H9 (cell line): ENCODE measurements at regions not wholly inside any gene's neighbourhood (a gene's known extent, or its start where the extent isn't known, plus 50 kb on each side); places are given as distances from the start of the nearest gene placed in this dataset.
"Not testable (repeated sequence)": the region's sequence is repeated elsewhere in the genome, so short reads cannot be mapped to it uniquely, and the experiment has no call there.

Experiments
- DNase-seq: peaks from one replicate; pipeline ENCODE4 v3.0.0-alpha.2; 2017
- H2AFZ ChIP-seq: one replicate; pipeline ENCODE4 v1.6.1; 2013; ENCODE audit warnings: mild to moderate bottlenecking, low read length, control low read depth, moderate library complexity
- H2AK5ac ChIP-seq: 2 replicates; pipeline ENCODE4 v1.6.1; 2013; ENCODE audit warnings: low read length, control low read depth, mixed read lengths; ENCODE audit not compliant: insufficient read length
- H2BK120ac ChIP-seq: one replicate; pipeline ENCODE4 v1.6.1; 2013; ENCODE audit warnings: low read depth, mild to moderate bottlenecking, low read length, control low read depth, inconsistent platforms; ENCODE audit not compliant: poor library complexity, severe bottlenecking
- H2BK12ac ChIP-seq: 2 replicates; pipeline ENCODE4 v1.6.1; 2013; ENCODE audit warnings: low read length, control low read depth, mixed read lengths, low read depth; ENCODE audit not compliant: insufficient read length
- H2BK15ac ChIP-seq: 2 replicates; pipeline ENCODE4 v1.6.1; 2013; ENCODE audit warnings: low read depth, low read length, control low read depth
- H2BK20ac ChIP-seq: one replicate; pipeline ENCODE4 v1.6.1; 2013; ENCODE audit warnings: low read depth, mild to moderate bottlenecking, low read length, control low read depth, inconsistent platforms; ENCODE audit not compliant: poor library complexity, severe bottlenecking
- H2BK5ac ChIP-seq: 2 replicates; pipeline ENCODE4 v1.6.1; 2013; ENCODE audit warnings: low read length, control low read depth, mixed read lengths; ENCODE audit not compliant: insufficient read length
- H3K14ac ChIP-seq: 2 replicates; pipeline ENCODE4 v1.6.1; 2013; ENCODE audit warnings: low read length, control low read depth; ENCODE audit not compliant: insufficient read depth
- H3K18ac ChIP-seq: 2 replicates; pipeline ENCODE4 v1.6.1; 2013; ENCODE audit warnings: low read depth, mild to moderate bottlenecking, mixed read lengths, low read length, control low read depth; ENCODE audit not compliant: insufficient read length
- H3K23ac ChIP-seq: 2 replicates; pipeline ENCODE4 v1.6.1; 2013; ENCODE audit warnings: low read length, control low read depth, mixed read lengths, low read depth; ENCODE audit not compliant: insufficient read length
- H3K23me2 ChIP-seq: 2 replicates; pipeline ENCODE4 v1.6.1; 2013; ENCODE audit warnings: low read depth, mild to moderate bottlenecking, mixed read lengths, low read length, control low read depth; ENCODE audit not compliant: insufficient read length, poor library complexity, severe bottlenecking
- H3K27ac ChIP-seq: 2 replicates; pipeline ENCODE4 v1.5.1; 2013; ENCODE audit warnings: low read length, control low read depth, mixed read lengths, low read depth; ENCODE audit not compliant: insufficient read length
- H3K27me3 ChIP-seq: 2 replicates; pipeline ENCODE4 v1.6.1; 2013; ENCODE audit warnings: low read length, control low read depth, inconsistent platforms; ENCODE audit not compliant: insufficient read depth
- H3K4ac ChIP-seq: 2 replicates; pipeline ENCODE4 v1.6.1; 2013; ENCODE audit warnings: low read depth, mild to moderate bottlenecking, control low read depth, inconsistent platforms, low read length, moderate library complexity
- H3K4me1 ChIP-seq: 2 replicates; pipeline ENCODE4 v1.6.1; 2013; ENCODE audit warnings: low read length, control low read depth, inconsistent platforms; ENCODE audit not compliant: insufficient read depth
- H3K4me2 ChIP-seq: 2 replicates; pipeline ENCODE4 v1.6.1; 2013; ENCODE audit warnings: low read length, control low read depth, mixed read lengths; ENCODE audit not compliant: insufficient read length, insufficient read depth
- H3K56ac ChIP-seq: 2 replicates; pipeline ENCODE4 v1.6.1; 2013; ENCODE audit warnings: low read depth, mild to moderate bottlenecking, mixed read lengths, low read length, control low read depth; ENCODE audit not compliant: insufficient read length
- H3K79me1 ChIP-seq: 2 replicates; pipeline ENCODE4 v1.6.1; 2013; ENCODE audit warnings: low read depth, mild to moderate bottlenecking, moderate library complexity, low read length, control low read depth, inconsistent platforms; ENCODE audit not compliant: insufficient read depth, poor library complexity, severe bottlenecking
- H3K79me2 ChIP-seq: 2 replicates; pipeline ENCODE4 v1.6.1; 2013; ENCODE audit warnings: low read length, control low read depth, inconsistent platforms; ENCODE audit not compliant: insufficient read depth
- H3K9ac ChIP-seq: 2 replicates; pipeline ENCODE4 v1.6.1; 2013; ENCODE audit warnings: low read length, control low read depth, mixed read lengths; ENCODE audit not compliant: insufficient read length; ENCODE audit errors: extremely low read depth
- H3K9me3 ChIP-seq: one replicate; pipeline ENCODE4 v1.6.1; 2013; ENCODE audit warnings: low read depth, low read length, inconsistent platforms; ENCODE audit not compliant: control insufficient read depth
- H3T11ph ChIP-seq: one replicate; pipeline ENCODE4 v1.6.1; 2013; ENCODE audit warnings: mild to moderate bottlenecking, low read length, control low read depth, inconsistent platforms
- H4K20me1 ChIP-seq: one replicate; pipeline ENCODE4 v1.6.1; 2013; ENCODE audit not compliant: control insufficient read depth, insufficient read length, insufficient read depth
- H4K5ac ChIP-seq: 2 replicates; pipeline ENCODE4 v1.6.1; 2013; ENCODE audit warnings: low read depth, mild to moderate bottlenecking, mixed read lengths, low read length, control low read depth; ENCODE audit not compliant: insufficient read length
- H4K8ac ChIP-seq: replicated peaks from 2 replicates; pipeline ENCODE4 v1.6.1; 2013; ENCODE audit warnings: low read length, control low read depth, mixed read lengths, low read depth; ENCODE audit not compliant: insufficient read length
- H4K91ac ChIP-seq: 2 replicates; pipeline ENCODE4 v1.6.1; 2013; ENCODE audit warnings: low read depth, mild to moderate bottlenecking, moderate library complexity, mixed read lengths, low read length, control low read depth; ENCODE audit not compliant: insufficient read length
- H3K27ac Mint-ChIP-seq, 3 experiments: 2 replicates in 2 of 3; 3 replicates in 1 of 3; pipeline ENCODE4 v1.8.0; 2020 to 2021; ENCODE audit warnings: mixed read lengths in 3 of 3, mild to moderate bottlenecking in 1 of 3, moderate library complexity in 1 of 3
- H3K27me3 Mint-ChIP-seq: 2 replicates; pipeline ENCODE4 v1.8.0; 2021; ENCODE audit warnings: low read depth, mild to moderate bottlenecking, moderate library complexity, mixed read lengths
- H3K36me3 Mint-ChIP-seq, 3 experiments: 2 replicates in 2 of 3; 3 replicates in 1 of 3; pipeline ENCODE4 v1.8.0; 2020 to 2021; ENCODE audit warnings: low read depth in 3 of 3, mixed read lengths in 3 of 3; ENCODE audit not compliant: insufficient read depth in 1 of 3
- H3K4me1 Mint-ChIP-seq, 2 experiments: 2 replicates each; pipeline ENCODE4 v1.8.0; 2020; ENCODE audit warnings: mixed read lengths in 2 of 2
- H3K4me3 Mint-ChIP-seq, 2 experiments: 2 replicates in 1 of 2; 3 replicates in 1 of 2; pipeline ENCODE4 v1.8.0; 2020 to 2021; ENCODE audit warnings: mild to moderate bottlenecking in 2 of 2, mixed read lengths in 2 of 2, moderate library complexity in 1 of 2
- H3K9me3 Mint-ChIP-seq, 2 experiments: 2 replicates in 1 of 2; 3 replicates in 1 of 2; pipeline ENCODE4 v1.8.0; 2020; ENCODE audit warnings: mild to moderate bottlenecking in 2 of 2, mixed read lengths in 2 of 2, moderate library complexity in 1 of 2
- WGBS: extraction: QIAGEN DNeasy Blood & Tissue Kit; methylation state at CpG from one replicate; pipeline ENCODE4 v1.1.7; 2013; ENCODE audit warnings: missing lambda C conversion rate, low lambda C conversion rate, mixed read lengths; ENCODE audit not compliant: insufficient read length; ENCODE audit errors: extremely low coverage; 5-methylcytosine and 5-hydroxymethylcytosine counted together
- TF ChIP-seq, protein P1 (sequence below): fragments of 200-600 bp; sonication (generic); conservative IDR thresholded peaks from 3 replicates; pipeline ENCODE4 v1.8.0; 2021; ENCODE audit warnings: antibody characterized with exemption, mild to moderate bottlenecking

DNA sequence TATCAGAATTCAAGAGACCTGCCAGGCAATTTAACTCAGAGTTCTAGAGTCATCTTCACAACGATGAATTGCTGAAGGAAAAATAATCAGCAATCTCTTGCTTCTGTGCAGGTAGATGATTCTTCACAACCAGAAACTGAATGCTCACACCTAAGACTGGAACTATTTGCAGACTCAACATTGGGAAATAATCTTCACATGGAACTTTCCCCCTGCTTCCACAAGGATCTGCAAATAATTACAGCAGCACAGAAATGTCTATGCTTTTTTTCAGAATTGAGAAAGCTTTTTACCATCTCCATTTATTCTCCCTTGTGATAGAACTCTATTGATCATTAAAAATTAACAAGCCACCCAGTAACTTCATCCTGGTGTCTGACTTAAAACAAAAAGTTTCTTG lies 282.8 kb downstream of the AHR start:
- Histone ChIP-seq H2AK5ac (no peak overlapping the region), H3K18ac (no peak overlapping the region), H2BK120ac (no peak overlapping the region), H3K79me1 (no peaks in the 10 kb centered on the region), H4K8ac (no peak overlapping the region), H3K4me1 (no peaks in the 10 kb centered on the region), H4K91ac (no peak overlapping the region), H2BK5ac (no peak overlapping the region), H3K56ac (no peak overlapping the region), H4K5ac (no peak overlapping the region), H4K20me1 (no peaks in the 10 kb centered on the region), H3K4ac (no peak overlapping the region), H2BK15ac (no peak overlapping the region), H3K79me2 (no peaks in the 10 kb centered on the region), H3K14ac (no peak overlapping the region), H2BK20ac (no peak overlapping the region), H3K9me3 (no peaks in the 10 kb centered on the region), H3K27me3 (no peaks in the 10 kb centered on the region), H2AFZ (no peak overlapping the region), H3K23ac (no peak overlapping the region), H3K23me2 (no peaks in the 10 kb centered on the region), H3T11ph (no peak overlapping the region), H3K27ac (no peak overlapping the region), H2BK12ac (no peak overlapping the region), H3K4me2 (no peak overlapping the region), H3K9ac (no peak overlapping the region)
- no CpG with 5 or more reads among the region's 1 CpG for WGBS
- Mint-ChIP-seq H3K4me1 (no peaks in the 10 kb centered on the region), H3K27me3 (peaks cover 3% of the 10 kb centered on the region; the same call in 1 of the 2 replicates), H3K4me3 (no peak overlapping the region), H3K36me3 (peaks cover 0 to 16% (median 3%) of the 10 kb centered on the region in 3 experiments; a peak in 4 of 7 replicates), H3K27ac (no peak overlapping the region), H3K9me3 (peaks cover 18 to 20% of the 10 kb centered on the region in 2 experiments; a peak in 4 of 5 replicates)
- no peak for DNase-seq
- TF ChIP-seq, protein P1, sequence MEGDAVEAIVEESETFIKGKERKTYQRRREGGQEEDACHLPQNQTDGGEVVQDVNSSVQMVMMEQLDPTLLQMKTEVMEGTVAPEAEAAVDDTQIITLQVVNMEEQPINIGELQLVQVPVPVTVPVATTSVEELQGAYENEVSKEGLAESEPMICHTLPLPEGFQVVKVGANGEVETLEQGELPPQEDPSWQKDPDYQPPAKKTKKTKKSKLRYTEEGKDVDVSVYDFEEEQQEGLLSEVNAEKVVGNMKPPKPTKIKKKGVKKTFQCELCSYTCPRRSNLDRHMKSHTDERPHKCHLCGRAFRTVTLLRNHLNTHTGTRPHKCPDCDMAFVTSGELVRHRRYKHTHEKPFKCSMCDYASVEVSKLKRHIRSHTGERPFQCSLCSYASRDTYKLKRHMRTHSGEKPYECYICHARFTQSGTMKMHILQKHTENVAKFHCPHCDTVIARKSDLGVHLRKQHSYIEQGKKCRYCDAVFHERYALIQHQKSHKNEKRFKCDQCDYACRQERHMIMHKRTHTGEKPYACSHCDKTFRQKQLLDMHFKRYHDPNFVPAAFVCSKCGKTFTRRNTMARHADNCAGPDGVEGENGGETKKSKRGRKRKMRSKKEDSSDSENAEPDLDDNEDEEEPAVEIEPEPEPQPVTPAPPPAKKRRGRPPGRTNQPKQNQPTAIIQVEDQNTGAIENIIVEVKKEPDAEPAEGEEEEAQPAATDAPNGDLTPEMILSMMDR, result no peak

DNA sequence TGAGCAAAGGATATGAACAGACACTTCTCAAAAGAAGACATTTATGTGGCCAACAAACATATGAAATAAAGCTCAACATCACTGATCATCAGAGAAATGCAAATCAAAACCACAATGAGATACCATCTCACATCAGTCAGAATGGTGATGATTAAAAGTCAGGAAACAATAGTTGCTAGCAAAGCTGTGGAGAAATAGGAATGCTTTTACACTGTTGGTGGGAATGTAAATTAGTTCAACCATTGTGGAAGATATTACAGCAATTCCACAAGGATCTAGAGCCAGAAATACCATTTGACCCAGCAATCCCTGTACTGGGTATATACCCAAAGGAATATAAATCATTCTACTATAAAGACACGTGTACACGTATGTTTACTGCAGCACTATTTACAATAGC lies 284.2 kb downstream of the AHR start:
- H2AFZ ChIP-seq, H2BK12ac ChIP-seq, H4K8ac ChIP-seq, H3K18ac ChIP-seq, H3K27me3 Mint-ChIP-seq, H2BK120ac ChIP-seq, H3K79me1 ChIP-seq, H3K4ac ChIP-seq, H3K14ac ChIP-seq, DNase-seq, H3K9me3 ChIP-seq, H3K4me3 Mint-ChIP-seq, H2BK5ac ChIP-seq, H4K91ac ChIP-seq, H3K9ac ChIP-seq, H4K20me1 ChIP-seq, H3K9me3 Mint-ChIP-seq, H4K5ac ChIP-seq, H3T11ph ChIP-seq, H3K4me2 ChIP-seq, H3K23ac ChIP-seq, H3K27ac Mint-ChIP-seq, H3K4me1 ChIP-seq, H2BK20ac ChIP-seq, H3K4me1 Mint-ChIP-seq, H3K27ac ChIP-seq, H3K23me2 ChIP-seq, H3K79me2 ChIP-seq, H3K36me3 Mint-ChIP-seq, H2BK15ac ChIP-seq, H3K27me3 ChIP-seq, H2AK5ac ChIP-seq, H3K56ac ChIP-seq: not testable (repeated sequence)
- WGBS, result no CpG with 5 or more reads among the region's 2 CpGs
